Smooth muscle cell (in vitro differentiated cells): ENCODE measurements at regions not wholly inside any gene's neighbourhood (a gene's known extent, or its start where the extent isn't known, plus 50 kb on each side); places are given as distances from the start of the nearest gene placed in this dataset.

Experiments used
- DNase-seq: peaks from one replicate; lab custom pipeline; 2025; ENCODE audit not compliant: unreplicated experiment; lab: John Stamatoyannopoulos, UW
- H2AFZ ChIP-seq: fragments of 200-600 bp; sonication (generic); 2 replicates; pipeline ENCODE4 v1.6.0; 2016; ENCODE audit warnings: antibody characterized with exemption, low read depth, mild to moderate bottlenecking
- H3F3A ChIP-seq: fragments of 200-600 bp; sonication (generic); 2 replicates; pipeline ENCODE4 v1.6.0; 2017; ENCODE audit warnings: antibody characterized with exemption, low read depth
- H3K27ac ChIP-seq: fragments of 200-600 bp; sonication (generic); 2 replicates; pipeline ENCODE4 v1.5.1; 2016; ENCODE audit warnings: low read depth, mild to moderate bottlenecking
- H3K27me3 ChIP-seq: fragments of 200-600 bp; sonication (generic); 2 replicates; pipeline ENCODE4 v1.6.1; 2016; ENCODE audit warnings: low read depth, mild to moderate bottlenecking
- H3K36me3 ChIP-seq: fragments of 200-600 bp; sonication (generic); 2 replicates; pipeline ENCODE4 v1.5.1; 2016; ENCODE audit warnings: low read depth
- H3K4me1 ChIP-seq: fragments of 200-600 bp; sonication (generic); 2 replicates; pipeline ENCODE4 v1.5.1; 2016; ENCODE audit warnings: low read depth
- H3K4me2 ChIP-seq: fragments of 200-600 bp; sonication (generic); 2 replicates; pipeline ENCODE4 v1.6.0; 2016; ENCODE audit warnings: mild to moderate bottlenecking
- H3K4me3 ChIP-seq: fragments of 200-600 bp; sonication (generic); 2 replicates; pipeline ENCODE4 v1.5.1; 2016; ENCODE audit warnings: mild to moderate bottlenecking
- H3K79me2 ChIP-seq: fragments of 200-600 bp; sonication (generic); 2 replicates; pipeline ENCODE4 v1.6.0; 2016; ENCODE audit warnings: low read depth, mild to moderate bottlenecking
- H3K9ac ChIP-seq: fragments of 200-600 bp; sonication (generic); 2 replicates; pipeline ENCODE4 v1.6.0; 2016; ENCODE audit warnings: low read depth
- H3K9me3 ChIP-seq: fragments of 200-600 bp; sonication (generic); replicated peaks from 2 replicates; pipeline ENCODE4 v1.5.1; 2016; ENCODE audit warnings: low read depth
- H4K20me1 ChIP-seq: fragments of 200-600 bp; sonication (generic); 2 replicates; pipeline ENCODE4 v1.6.0; 2016; ENCODE audit warnings: low read depth
- CTCF ChIP-seq: fragments of 200-600 bp; sonication (generic); IDR thresholded peaks from 2 replicates; pipeline ENCODE4 v1.5.1; 2017; ENCODE audit warnings: borderline replicate concordance, mild to moderate bottlenecking, antibody characterized with exemption; ENCODE audit not compliant: insufficient read depth, poor library complexity, severe bottlenecking
- WGBS: methylation state at CpG from one replicate; pipeline ENCODE4 v1.1.7; 2016; ENCODE audit warnings: low lambda C conversion rate; 5-methylcytosine and 5-hydroxymethylcytosine counted together

- Histone ChIP-seq H3K4me3 (no peak overlapping the region), H3K9ac (no peak overlapping the region), H3K4me2 (no peak overlapping the region), H3K27me3 (peaks cover 4% of the 10 kb centered on the region), H3F3A (no peaks in the 10 kb centered on the region), H2AFZ (no peak overlapping the region), H3K36me3 (no peaks in the 10 kb centered on the region), H3K79me2 (no peaks in the 10 kb centered on the region), H3K4me1 (no peaks in the 10 kb centered on the region), H3K27ac (no peak overlapping the region), H3K9me3 (no peaks in the 10 kb centered on the region), H4K20me1 (no peaks in the 10 kb centered on the region)
- no peak for DNase-seq
- no peak for TF ChIP-seq CTCF
- 90% methylated on average over 4 of the region's 4 CpGs for WGBS
Observed at GRCh38 chr12:111069886-111070285, 149.5 kb upstream of the MYL2 start.

GRCh38 chr12:111068290-111068689, 147.9 kb upstream of the MYL2 start:
- WGBS = 88% methylated on average over 15 of the region's 15 CpGs
- H3K4me2 ChIP-seq = no peak overlapping the region
- no peaks in the 10 kb centered on the region for H3K4me1 ChIP-seq
- no peaks in the 10 kb centered on the region for H4K20me1 ChIP-seq
- no peak for TF ChIP-seq CTCF
- no peak overlapping the region for H3K9ac ChIP-seq
- H3K27ac ChIP-seq = no peak overlapping the region
- peaks cover 4% of the 10 kb centered on the region for H3K27me3 ChIP-seq
- no peaks in the 10 kb centered on the region for H3K9me3 ChIP-seq
- no peaks in the 10 kb centered on the region for H3F3A ChIP-seq
- no peak for DNase-seq
- H3K79me2 ChIP-seq = no peaks in the 10 kb centered on the region
- H3K36me3 ChIP-seq = no peaks in the 10 kb centered on the region
- H2AFZ ChIP-seq = no peak overlapping the region
- no peak overlapping the region for H3K4me3 ChIP-seq

- H3F3A ChIP-seq = no peaks in the 10 kb centered on the region
- H2AFZ ChIP-seq = no peak overlapping the region
- no peaks in the 10 kb centered on the region for H3K9me3 ChIP-seq
- H3K4me3 ChIP-seq = no peak overlapping the region
- no peak overlapping the region for H3K4me2 ChIP-seq
- no peak for TF ChIP-seq CTCF
- DNase-seq = no peak
- H4K20me1 ChIP-seq = no peaks in the 10 kb centered on the region
- 91% methylated on average over 5 of the region's 5 CpGs for WGBS
- peaks cover 4% of the 10 kb centered on the region for H3K27me3 ChIP-seq
- H3K4me1 ChIP-seq = no peaks in the 10 kb centered on the region
- no peak overlapping the region for H3K27ac ChIP-seq
- H3K79me2 ChIP-seq = no peaks in the 10 kb centered on the region
- H3K36me3 ChIP-seq = no peaks in the 10 kb centered on the region
- no peak overlapping the region for H3K9ac ChIP-seq
Observed at GRCh38 chr12:111067498-111067897, 147.1 kb upstream of the MYL2 start.

- Histone ChIP-seq H3K9ac (no peak overlapping the region), H3K4me1 (no peaks in the 10 kb centered on the region), H4K20me1 (no peaks in the 10 kb centered on the region), H3K4me3 (no peak overlapping the region), H2AFZ (no peak overlapping the region), H3K36me3 (no peaks in the 10 kb centered on the region), H3K27ac (no peak overlapping the region), H3K79me2 (no peaks in the 10 kb centered on the region), H3K4me2 (no peak overlapping the region), H3K27me3 (peaks cover 4% of the 10 kb centered on the region), H3F3A (no peaks in the 10 kb centered on the region), H3K9me3 (no peaks in the 10 kb centered on the region)
- WGBS = 92% methylated on average over 5 of the region's 5 CpGs
- no peak for DNase-seq
- no peak for TF ChIP-seq CTCF
Observed at GRCh38 chr12:111066744-111067437, 146.5 kb upstream of the MYL2 start.
